ENCODE measurements at regions not wholly inside any gene's neighbourhood (a gene's known extent, or its start where the extent isn't known, plus 50 kb on each side); places are given as distances from the start of the nearest gene placed in this dataset.
"Not testable (repeated sequence)": the region's sequence is repeated elsewhere in the genome, so short reads cannot be mapped to it uniquely, and the experiment has no call there.

GRCh38 chr10:130250127-130250526 is 113.9 kb downstream of the GLRX3 start:
- Histone ChIP-seq H3K27me3 (ENCODE audit: insufficient read depth, low read length) (peaks cover 6% of the 10 kb centered on the region), H3K9me3 (ENCODE audit: low read depth, low read length) (no peaks in the 10 kb centered on the region), H3K4me3 (ENCODE audit: low read length) (no peak overlapping the region), H3K4me1 (ENCODE audit: insufficient read depth, low read length) (no peaks in the 10 kb centered on the region)

GRCh38 chr10:130251766-130252165 is 115.6 kb downstream of the GLRX3 start:
- Histone ChIP-seq H3K4me3 (ENCODE audit: low read length) (no peak overlapping the region), H3K9me3 (ENCODE audit: low read depth, low read length) (no peaks in the 10 kb centered on the region), H3K4me1 (ENCODE audit: insufficient read depth, low read length) (no peaks in the 10 kb centered on the region), H3K27me3 (ENCODE audit: insufficient read depth, low read length) (peaks cover 3% of the 10 kb centered on the region)

DNA sequence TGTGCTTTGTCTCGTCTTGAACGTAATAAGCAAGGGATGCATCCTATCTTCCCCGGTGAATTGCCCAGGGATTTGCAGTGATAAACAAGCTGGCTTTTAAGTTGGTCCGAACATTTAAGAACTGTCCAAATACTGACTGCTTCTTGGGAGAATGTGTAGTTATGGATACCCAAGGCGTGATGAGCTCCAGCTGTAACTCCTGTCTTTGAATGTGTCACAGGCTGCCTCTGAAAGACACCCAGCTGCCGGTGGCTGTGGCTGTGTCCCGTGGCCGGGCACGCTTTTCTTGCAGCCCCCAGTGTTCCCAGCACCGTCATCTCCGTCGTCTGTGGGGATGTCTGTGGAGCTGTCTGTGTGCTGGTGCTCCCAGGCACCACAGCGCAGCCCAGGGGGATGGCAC is 118.1 kb downstream of the GLRX3 start:
- Histone ChIP-seq H3K4me1 (ENCODE audit: insufficient read depth, low read length) (no peaks in the 10 kb centered on the region), H3K4me3 (ENCODE audit: low read length) (no peak overlapping the region), H3K9me3 (ENCODE audit: low read depth, low read length) (no peaks in the 10 kb centered on the region), H3K27me3 (ENCODE audit: insufficient read depth, low read length) (peaks cover 3% of the 10 kb centered on the region)

DNA sequence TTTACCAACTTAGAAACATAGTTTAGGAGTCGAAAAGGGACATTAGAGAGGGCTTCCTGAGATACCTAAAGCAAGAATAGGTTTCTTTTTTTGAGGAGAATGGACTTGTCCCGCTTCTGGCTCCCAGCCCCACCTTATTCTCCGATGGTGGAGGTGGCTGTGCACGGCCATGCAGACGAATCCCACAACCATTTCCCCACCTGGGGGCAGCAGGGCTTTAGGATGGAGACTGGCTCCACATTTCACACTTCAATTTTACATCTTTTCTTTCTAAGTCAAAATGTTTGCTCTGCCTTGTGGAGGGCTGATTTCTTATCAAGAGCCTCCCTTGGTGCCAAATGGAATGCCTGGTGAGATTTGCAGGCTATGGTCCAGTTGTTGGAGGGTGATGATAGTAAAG is 118.5 kb downstream of the GLRX3 start:
- no peaks in the 10 kb centered on the region for H3K4me1 ChIP-seq (ENCODE audit: insufficient read depth, low read length)

GRCh38 chr10:130255777-130256176 is 119.6 kb downstream of the GLRX3 start:
- Histone ChIP-seq H3K4me1 (ENCODE audit: insufficient read depth, low read length) (no peaks in the 10 kb centered on the region), H3K9me3 (ENCODE audit: low read depth, low read length) (no peaks in the 10 kb centered on the region), H3K27me3 (ENCODE audit: insufficient read depth, low read length) (no peaks in the 10 kb centered on the region), H3K4me3 (ENCODE audit: low read length) (no peak overlapping the region)

More for the DNA sequence above, 118.5 kb downstream of the GLRX3 start:
- Histone ChIP-seq H3K9me3 (ENCODE audit: low read depth, low read length) (no peaks in the 10 kb centered on the region), H3K4me3 (ENCODE audit: low read length) (no peak overlapping the region), H3K27me3 (ENCODE audit: insufficient read depth, low read length) (peaks cover under 1% of the 10 kb centered on the region)

- Histone ChIP-seq H3K4me3 (ENCODE audit: low read length) (no peak overlapping the region), H3K27me3 (ENCODE audit: insufficient read depth, low read length) (no peaks in the 10 kb centered on the region), H3K9me3 (ENCODE audit: low read depth, low read length) (no peaks in the 10 kb centered on the region), H3K4me1 (ENCODE audit: insufficient read depth, low read length) (no peaks in the 10 kb centered on the region)
Measured at GRCh38 chr10:130257897-130258296, 121.7 kb downstream of the GLRX3 start.

DNA sequence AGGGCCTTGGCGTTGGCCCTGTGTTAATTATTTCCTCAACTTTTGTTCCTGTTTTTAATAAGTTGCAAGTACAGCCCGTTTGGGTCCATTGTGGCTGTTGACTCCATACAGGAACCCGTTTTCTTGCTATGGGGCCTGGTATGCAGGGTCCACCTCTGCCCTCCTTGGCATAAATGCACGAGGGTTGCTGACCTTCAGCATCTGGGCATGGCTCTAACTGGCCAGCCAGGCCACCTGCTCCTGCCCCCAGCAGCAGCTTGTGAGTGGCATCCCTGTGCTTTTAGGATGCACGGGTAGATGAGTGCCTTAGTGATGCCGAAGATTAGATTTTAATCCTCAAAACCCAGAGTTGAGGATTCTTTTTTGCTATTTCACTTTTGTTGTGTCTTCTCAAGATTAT is 123.2 kb downstream of the GLRX3 start:
- Histone ChIP-seq H3K9me3 (ENCODE audit: low read depth, low read length) (no peaks in the 10 kb centered on the region), H3K4me3 (ENCODE audit: low read length) (no peak overlapping the region), H3K4me1 (ENCODE audit: insufficient read depth, low read length) (no peaks in the 10 kb centered on the region), H3K27me3 (ENCODE audit: insufficient read depth, low read length) (no peaks in the 10 kb centered on the region)

DNA sequence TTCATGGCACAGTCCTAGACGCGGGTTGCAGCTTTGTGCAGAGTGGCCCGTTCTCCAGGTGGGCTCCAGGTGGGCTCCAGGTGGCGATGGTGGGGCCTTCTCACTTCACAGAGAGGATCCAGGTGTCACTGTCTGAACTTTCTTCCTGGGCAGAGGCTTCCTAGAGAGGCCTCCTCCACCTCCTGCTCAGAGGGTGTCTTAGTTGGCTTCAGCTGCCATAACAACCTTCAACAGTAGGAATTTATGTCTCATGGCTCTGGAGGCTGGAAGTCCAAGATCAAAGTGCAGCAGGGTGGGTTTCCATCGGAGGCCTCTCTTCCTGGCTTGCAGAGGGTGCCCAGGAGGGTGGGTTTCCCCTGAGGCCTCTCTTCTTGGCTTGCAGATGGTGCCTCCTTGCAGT is 125.1 kb downstream of the GLRX3 start:
- no peaks in the 10 kb centered on the region for H3K4me1 ChIP-seq (ENCODE audit: insufficient read depth, low read length)
- no peak overlapping the region for H3K4me3 ChIP-seq (ENCODE audit: low read length)
- H3K9me3 ChIP-seq (ENCODE audit: low read depth, low read length) = no peaks in the 10 kb centered on the region
- no peaks in the 10 kb centered on the region for H3K27me3 ChIP-seq (ENCODE audit: insufficient read depth, low read length)

DNA sequence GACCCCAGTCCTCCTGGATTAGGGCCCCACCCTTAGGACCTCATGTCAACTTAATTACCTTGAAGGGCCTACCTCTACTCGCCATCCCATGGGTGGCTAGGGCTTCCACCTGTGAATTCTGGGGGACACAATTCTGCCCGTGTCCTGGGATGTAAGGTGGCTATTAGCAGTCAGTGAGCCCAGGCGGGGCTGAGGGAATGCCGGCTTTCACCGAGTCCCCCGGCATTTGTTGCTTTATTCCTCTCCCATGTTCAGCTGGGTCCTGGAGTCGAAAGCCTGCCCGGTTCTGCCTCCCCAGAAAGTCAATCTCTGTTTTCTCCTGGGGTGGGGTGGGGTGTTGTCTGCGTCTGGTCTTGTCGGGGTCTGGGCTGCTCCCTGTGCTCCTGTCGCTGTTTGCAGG is 125.6 kb downstream of the GLRX3 start:
- Histone ChIP-seq H3K4me1 (ENCODE audit: insufficient read depth, low read length) (no peaks in the 10 kb centered on the region), H3K27me3 (ENCODE audit: insufficient read depth, low read length) (no peaks in the 10 kb centered on the region), H3K4me3 (ENCODE audit: low read length) (no peak overlapping the region), H3K9me3 (ENCODE audit: low read depth, low read length) (no peaks in the 10 kb centered on the region)

DNA sequence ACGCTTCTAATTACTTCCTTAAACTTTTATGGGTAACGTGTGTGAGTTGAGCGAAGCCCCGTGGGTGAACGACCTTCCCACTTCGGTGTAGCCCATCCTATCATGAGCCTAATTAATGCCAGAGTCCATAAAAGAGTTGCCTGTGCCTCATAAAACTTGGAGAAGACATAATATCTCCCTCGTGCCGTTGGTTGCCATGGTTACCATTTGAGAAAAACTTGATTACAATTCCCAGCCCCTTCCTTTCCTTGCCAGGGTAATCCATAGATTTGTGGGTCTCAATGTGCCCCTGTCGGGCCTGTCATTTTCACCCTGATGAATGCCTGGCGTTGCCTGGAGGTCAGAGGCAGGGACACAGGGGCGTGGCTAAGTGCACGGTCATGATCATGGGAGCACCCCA is 127.1 kb downstream of the GLRX3 start:
- H3K9me3 ChIP-seq (ENCODE audit: low read depth, low read length) = no peaks in the 10 kb centered on the region
- no peaks in the 10 kb centered on the region for H3K27me3 ChIP-seq (ENCODE audit: insufficient read depth, low read length)
- no peak overlapping the region for H3K4me3 ChIP-seq (ENCODE audit: low read length)
- H3K4me1 ChIP-seq (ENCODE audit: insufficient read depth, low read length) = no peaks in the 10 kb centered on the region

GRCh38 chr10:130265542-130265941 is 129.4 kb downstream of the GLRX3 start:
- Histone ChIP-seq H3K4me3 (ENCODE audit: low read length) (no peak overlapping the region), H3K9me3 (ENCODE audit: low read depth, low read length) (no peaks in the 10 kb centered on the region), H3K27me3 (ENCODE audit: insufficient read depth, low read length) (no peaks in the 10 kb centered on the region), H3K4me1 (ENCODE audit: insufficient read depth, low read length) (no peaks in the 10 kb centered on the region)

- peaks cover 53% of the 10 kb centered on the region for H3K9me3 ChIP-seq (ENCODE audit: low read depth, low read length)
- H3K27me3 ChIP-seq (ENCODE audit: insufficient read depth, low read length) = no peaks in the 10 kb centered on the region
- H3K4me1 ChIP-seq (ENCODE audit: insufficient read depth, low read length) = no peaks in the 10 kb centered on the region
- H3K4me3 ChIP-seq (ENCODE audit: low read length) = no peak overlapping the region
Measured at GRCh38 chr10:130282492-130283218, 146.5 kb downstream of the GLRX3 start.

DNA sequence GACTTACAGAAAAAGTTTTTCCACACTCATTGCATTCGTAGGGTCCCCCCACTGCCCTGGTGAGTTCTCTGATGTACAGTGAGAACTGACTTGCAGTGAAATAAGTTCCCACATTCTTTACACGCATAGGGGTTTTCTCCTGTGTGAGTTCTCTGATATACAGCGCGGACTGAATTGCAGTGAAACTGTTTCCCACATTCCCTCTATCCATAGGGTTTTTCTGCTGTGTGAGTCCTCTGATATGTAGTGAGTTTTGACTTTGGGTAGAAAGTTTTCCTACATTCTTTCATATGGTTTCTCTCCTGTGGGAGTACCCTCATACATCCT is 147.0 kb downstream of the GLRX3 start:
- Histone ChIP-seq H3K27me3 (ENCODE audit: insufficient read depth, low read length) (no peaks in the 10 kb centered on the region), H3K9me3 (ENCODE audit: low read depth, low read length) (peaks cover 53% of the 10 kb centered on the region), H3K4me1 (ENCODE audit: insufficient read depth, low read length) (no peaks in the 10 kb centered on the region), H3K4me3 (ENCODE audit: low read length) (no peak overlapping the region)

DNA sequence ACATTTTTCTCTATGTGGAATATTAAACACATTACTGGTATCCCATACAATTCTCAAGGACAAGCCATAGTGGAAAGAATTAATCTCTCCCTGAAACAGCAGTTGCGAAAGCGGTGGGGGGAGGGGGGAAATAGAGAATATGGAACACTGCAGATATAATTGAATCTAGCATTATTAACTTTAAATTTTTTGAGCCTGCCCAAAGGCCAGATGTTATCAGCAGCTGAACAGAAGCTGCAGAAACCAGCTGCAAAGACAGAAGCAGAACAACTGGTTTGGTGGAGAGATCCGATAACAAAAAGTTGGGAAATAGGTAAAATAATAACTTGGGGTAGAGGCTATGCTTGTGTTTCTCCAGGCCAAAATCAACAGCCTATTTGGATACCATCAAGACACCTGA is 159.6 kb downstream of the GLRX3 start:
- H3K4me1 ChIP-seq (ENCODE audit: insufficient read depth, low read length); H3K27me3 ChIP-seq (ENCODE audit: insufficient read depth, low read length); H3K4me3 ChIP-seq (ENCODE audit: low read length): not testable (repeated sequence)
- peaks cover 15% of the 10 kb centered on the region for H3K9me3 ChIP-seq (ENCODE audit: low read depth, low read length)

DNA sequence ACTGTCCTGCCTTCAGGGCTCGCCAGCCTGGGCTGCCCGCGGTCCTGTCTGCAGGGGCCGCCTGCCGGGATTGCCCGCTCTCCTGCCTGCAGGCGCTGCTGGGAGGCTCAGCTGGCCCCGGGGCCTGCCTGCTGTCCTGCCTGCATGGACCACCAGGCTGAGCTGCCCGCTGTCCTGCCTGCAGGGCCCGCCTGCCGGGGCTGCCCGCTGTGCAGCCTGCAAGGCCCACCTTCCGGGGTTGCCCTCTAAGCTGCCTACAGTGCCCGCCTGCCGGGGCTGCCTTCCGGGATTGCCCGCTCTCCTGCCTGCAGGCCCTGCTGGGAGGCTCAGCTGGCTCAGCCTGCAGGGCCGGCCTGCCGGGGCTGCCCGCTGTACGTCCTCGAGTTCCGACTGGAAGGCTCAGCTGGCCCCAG is 164.4 kb downstream of the GLRX3 start:
- H3K27me3 ChIP-seq (ENCODE audit: insufficient read depth, low read length) = no peaks in the 10 kb centered on the region
- peaks cover 3% of the 10 kb centered on the region for H3K4me1 ChIP-seq (ENCODE audit: insufficient read depth, low read length)
- peak overlapping the region; percentile 48 for H3K4me3 ChIP-seq (ENCODE audit: low read length)
- peaks cover 15% of the 10 kb centered on the region for H3K9me3 ChIP-seq (ENCODE audit: low read depth, low read length)

GRCh38 chr10:130301021-130301892 is 165.1 kb downstream of the GLRX3 start:
- peak overlapping the region; percentile 48 for H3K4me3 ChIP-seq (ENCODE audit: low read length)
- peaks cover 3% of the 10 kb centered on the region for H3K4me1 ChIP-seq (ENCODE audit: insufficient read depth, low read length)

More at GRCh38 chr10:130301021-130301892, 165.1 kb downstream of the GLRX3 start:
- peaks cover 15% of the 10 kb centered on the region for H3K9me3 ChIP-seq (ENCODE audit: low read depth, low read length)
- no peaks in the 10 kb centered on the region for H3K27me3 ChIP-seq (ENCODE audit: insufficient read depth, low read length)

Measured in mononuclear cell (primary cell).